K562 (cell line): ENCODE measurements at regions not wholly inside any gene's neighbourhood (a gene's known extent, or its start where the extent isn't known, plus 50 kb on each side); places are given as distances from the start of the nearest gene placed in this dataset.

ENCODE experiments used
- E2F5 ChIP-seq: sonication (generic); formaldehyde crosslinking; IDR thresholded peaks from 2 replicates; pipeline ENCODE4 v1.8.0; 2022; ENCODE audit warnings: mild to moderate bottlenecking, missing genetic modification reagents
- KLF16 ChIP-seq: IDR thresholded peaks from 2 replicates; pipeline ENCODE4 v1.6.1; 2016; ENCODE audit warnings: antibody characterized with exemption
- MAX ChIP-seq: sonication (generic); formaldehyde crosslinking; IDR thresholded peaks from 2 replicates; pipeline ENCODE4 v1.9.0; 2022; ENCODE audit warnings: mild to moderate bottlenecking, missing genetic modification reagents
- PRDM10 ChIP-seq: fragments of 450-650 bp; IDR thresholded peaks from 2 replicates; pipeline ENCODE4 v1.6.1; 2018; ENCODE audit not compliant: partially characterized antibody
- RFX5 ChIP-seq: IDR thresholded peaks from 2 replicates; pipeline ENCODE4 v1.6.1; 2011; ENCODE audit warnings: low read depth, mild to moderate bottlenecking, improper control_type of control experiment, low read length
- SMARCC2 ChIP-seq: fragments of 450-650 bp; IDR thresholded peaks from 2 replicates; pipeline ENCODE4 v1.6.1; 2017; ENCODE audit warnings: antibody characterized with exemption, moderate library complexity, mild to moderate bottlenecking, low read depth
- SPI1 ChIP-seq: IDR thresholded peaks from 2 replicates; pipeline ENCODE4 v1.6.1; 2011; ENCODE audit warnings: low read depth, low read length, control low read depth, borderline replicate concordance
- USF2 ChIP-seq: sonication (generic); formaldehyde crosslinking; IDR thresholded peaks from 2 replicates; pipeline ENCODE4 v1.5.0; 2020; ENCODE audit warnings: missing genetic modification reagents
- TF ChIP-seq, protein P1 (sequence below): sonication (generic); formaldehyde crosslinking; IDR thresholded peaks from 2 replicates; pipeline ENCODE4 v1.8.0; 2022; ENCODE audit warnings: mild to moderate bottlenecking, missing genetic modification reagents
- TF ChIP-seq, protein P2 (sequence below), 3 experiments: IDR thresholded peaks in 2 of 3; conservative IDR thresholded peaks in 1 of 3; 2 replicates each; pipeline ENCODE4 v1.5.1; 2011 to 2012; ENCODE audit warnings: low read length in 3 of 3, mild to moderate bottlenecking in 3 of 3, control low read depth in 2 of 3, improper control_type of control experiment in 1 of 3, inconsistent platforms in 1 of 3, low read depth in 1 of 3, mixed read lengths in 1 of 3, moderate library complexity in 1 of 3; ENCODE audit not compliant: insufficient read depth in 2 of 3
- TF ChIP-seq, protein P3 (sequence below): sonication (generic); formaldehyde crosslinking; IDR thresholded peaks from 2 replicates; pipeline ENCODE4 v1.8.0; 2023; ENCODE audit warnings: mild to moderate bottlenecking, missing genetic modification reagents

DNA sequence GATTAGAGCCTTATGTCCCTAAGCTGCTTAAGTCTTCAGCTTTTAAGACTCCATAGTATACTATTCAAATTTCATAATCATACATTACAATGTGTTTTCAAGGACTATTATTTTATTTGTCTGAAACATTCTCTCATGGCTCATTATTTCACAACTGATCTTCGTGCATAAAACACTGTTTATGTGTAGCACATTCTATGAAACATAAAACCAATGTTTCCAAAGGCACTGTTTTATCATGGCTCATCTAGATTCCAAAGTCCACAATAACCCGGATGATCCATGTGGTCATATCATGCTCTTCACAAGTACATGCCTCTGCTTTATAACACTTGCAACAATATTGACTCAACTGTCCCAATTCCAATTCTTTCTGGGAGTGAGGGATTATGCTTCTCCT lies 806.1 kb downstream of the TNS3 start:
- TF ChIP-seq E2F5 (no peak), KLF16 (no peak), SPI1 (no peak), SMARCC2 (no peak), RFX5 (no peak), MAX (CRISPR knock-in tag) (no peak), PRDM10 (no peak), USF2 (no peak)
- TF ChIP-seq, protein P1, sequence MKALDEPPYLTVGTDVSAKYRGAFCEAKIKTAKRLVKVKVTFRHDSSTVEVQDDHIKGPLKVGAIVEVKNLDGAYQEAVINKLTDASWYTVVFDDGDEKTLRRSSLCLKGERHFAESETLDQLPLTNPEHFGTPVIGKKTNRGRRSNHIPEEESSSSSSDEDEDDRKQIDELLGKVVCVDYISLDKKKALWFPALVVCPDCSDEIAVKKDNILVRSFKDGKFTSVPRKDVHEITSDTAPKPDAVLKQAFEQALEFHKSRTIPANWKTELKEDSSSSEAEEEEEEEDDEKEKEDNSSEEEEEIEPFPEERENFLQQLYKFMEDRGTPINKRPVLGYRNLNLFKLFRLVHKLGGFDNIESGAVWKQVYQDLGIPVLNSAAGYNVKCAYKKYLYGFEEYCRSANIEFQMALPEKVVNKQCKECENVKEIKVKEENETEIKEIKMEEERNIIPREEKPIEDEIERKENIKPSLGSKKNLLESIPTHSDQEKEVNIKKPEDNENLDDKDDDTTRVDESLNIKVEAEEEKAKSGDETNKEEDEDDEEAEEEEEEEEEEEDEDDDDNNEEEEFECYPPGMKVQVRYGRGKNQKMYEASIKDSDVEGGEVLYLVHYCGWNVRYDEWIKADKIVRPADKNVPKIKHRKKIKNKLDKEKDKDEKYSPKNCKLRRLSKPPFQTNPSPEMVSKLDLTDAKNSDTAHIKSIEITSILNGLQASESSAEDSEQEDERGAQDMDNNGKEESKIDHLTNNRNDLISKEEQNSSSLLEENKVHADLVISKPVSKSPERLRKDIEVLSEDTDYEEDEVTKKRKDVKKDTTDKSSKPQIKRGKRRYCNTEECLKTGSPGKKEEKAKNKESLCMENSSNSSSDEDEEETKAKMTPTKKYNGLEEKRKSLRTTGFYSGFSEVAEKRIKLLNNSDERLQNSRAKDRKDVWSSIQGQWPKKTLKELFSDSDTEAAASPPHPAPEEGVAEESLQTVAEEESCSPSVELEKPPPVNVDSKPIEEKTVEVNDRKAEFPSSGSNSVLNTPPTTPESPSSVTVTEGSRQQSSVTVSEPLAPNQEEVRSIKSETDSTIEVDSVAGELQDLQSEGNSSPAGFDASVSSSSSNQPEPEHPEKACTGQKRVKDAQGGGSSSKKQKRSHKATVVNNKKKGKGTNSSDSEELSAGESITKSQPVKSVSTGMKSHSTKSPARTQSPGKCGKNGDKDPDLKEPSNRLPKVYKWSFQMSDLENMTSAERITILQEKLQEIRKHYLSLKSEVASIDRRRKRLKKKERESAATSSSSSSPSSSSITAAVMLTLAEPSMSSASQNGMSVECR (CRISPR knock-in tag), result no peak
- TF ChIP-seq, protein P2, sequence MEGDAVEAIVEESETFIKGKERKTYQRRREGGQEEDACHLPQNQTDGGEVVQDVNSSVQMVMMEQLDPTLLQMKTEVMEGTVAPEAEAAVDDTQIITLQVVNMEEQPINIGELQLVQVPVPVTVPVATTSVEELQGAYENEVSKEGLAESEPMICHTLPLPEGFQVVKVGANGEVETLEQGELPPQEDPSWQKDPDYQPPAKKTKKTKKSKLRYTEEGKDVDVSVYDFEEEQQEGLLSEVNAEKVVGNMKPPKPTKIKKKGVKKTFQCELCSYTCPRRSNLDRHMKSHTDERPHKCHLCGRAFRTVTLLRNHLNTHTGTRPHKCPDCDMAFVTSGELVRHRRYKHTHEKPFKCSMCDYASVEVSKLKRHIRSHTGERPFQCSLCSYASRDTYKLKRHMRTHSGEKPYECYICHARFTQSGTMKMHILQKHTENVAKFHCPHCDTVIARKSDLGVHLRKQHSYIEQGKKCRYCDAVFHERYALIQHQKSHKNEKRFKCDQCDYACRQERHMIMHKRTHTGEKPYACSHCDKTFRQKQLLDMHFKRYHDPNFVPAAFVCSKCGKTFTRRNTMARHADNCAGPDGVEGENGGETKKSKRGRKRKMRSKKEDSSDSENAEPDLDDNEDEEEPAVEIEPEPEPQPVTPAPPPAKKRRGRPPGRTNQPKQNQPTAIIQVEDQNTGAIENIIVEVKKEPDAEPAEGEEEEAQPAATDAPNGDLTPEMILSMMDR (IDR thresholded peaks at IDR 0.05 in 2 of 3, conservative IDR thresholded peaks at IDR 0.05 in 1 of 3; ENCODE audit: insufficient read depth in 2 of 3, low read depth in 1 of 3, low read length in 3 of 3), result no peak
- TF ChIP-seq, protein P3, sequence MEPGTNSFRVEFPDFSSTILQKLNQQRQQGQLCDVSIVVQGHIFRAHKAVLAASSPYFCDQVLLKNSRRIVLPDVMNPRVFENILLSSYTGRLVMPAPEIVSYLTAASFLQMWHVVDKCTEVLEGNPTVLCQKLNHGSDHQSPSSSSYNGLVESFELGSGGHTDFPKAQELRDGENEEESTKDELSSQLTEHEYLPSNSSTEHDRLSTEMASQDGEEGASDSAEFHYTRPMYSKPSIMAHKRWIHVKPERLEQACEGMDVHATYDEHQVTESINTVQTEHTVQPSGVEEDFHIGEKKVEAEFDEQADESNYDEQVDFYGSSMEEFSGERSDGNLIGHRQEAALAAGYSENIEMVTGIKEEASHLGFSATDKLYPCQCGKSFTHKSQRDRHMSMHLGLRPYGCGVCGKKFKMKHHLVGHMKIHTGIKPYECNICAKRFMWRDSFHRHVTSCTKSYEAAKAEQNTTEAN, result no peak
